CD4-positive, alpha-beta T cell (primary cell): ENCODE measurements at regions not wholly inside any gene's neighbourhood (a gene's known extent, or its start where the extent isn't known, plus 50 kb on each side); places are given as distances from the start of the nearest gene placed in this dataset.

Source experiments
- ATAC-seq: fragments of 200-7000 bp; cut with Tn5 transposase; one replicate; pipeline ENCODE4 v1.10.0; 2022; ENCODE audit warnings: mild to moderate bottlenecking; ENCODE audit not compliant: poor library complexity
- CTCF ChIA-PET: fragments of 350-600 bp; sonication (Branson Sonifier 250); formaldehyde crosslinking; loops from one replicate; lab custom pipeline; 2021; ENCODE audit warnings: antibody characterized with exemption, inconsistent platforms; lab: Charles Lee
- POLR2A ChIA-PET: fragments of 350-600 bp; sonication (Branson Sonifier 250); formaldehyde crosslinking; loops from one replicate; lab custom pipeline; 2021; ENCODE audit warnings: antibody characterized with exemption, inconsistent platforms; lab: Charles Lee
- DNase-seq, 14 experiments: peaks; one replicate each; pipeline ENCODE4 v3.0.0-alpha.2; 2013 to 2020; ENCODE audit warnings: mixed read lengths in 2 of 14
- H3K27ac ChIP-seq, 2 donors: one replicate each; pipeline versions ENCODE4 v1.5.1 to v1.7.0; 2013; ENCODE audit warnings: low read length in 2 of 2, low read depth in 1 of 2, mild to moderate bottlenecking in 1 of 2
- H3K27me3 ChIP-seq, 2 experiments: 1 replicate in 1 of 2; 2 replicates in 1 of 2; pipeline versions ENCODE4 v1.6.1 to v1.7.0; 2013; ENCODE audit warnings: low read length in 2 of 2, control low read depth in 1 of 2, mild to moderate bottlenecking in 1 of 2, moderate library complexity in 1 of 2; ENCODE audit not compliant: insufficient read depth in 2 of 2, control insufficient read depth in 1 of 2
- H3K36me3 ChIP-seq: one replicate; pipeline ENCODE4 v1.6.1; 2013; ENCODE audit warnings: low read length, control low read depth; ENCODE audit not compliant: insufficient read depth
- H3K4me1 ChIP-seq: one replicate; pipeline ENCODE4 v1.6.1; 2013; ENCODE audit warnings: low read length, control low read depth; ENCODE audit not compliant: insufficient read depth
- H3K4me3 ChIP-seq: one replicate; pipeline ENCODE4 v1.5.1; 2013; ENCODE audit warnings: mild to moderate bottlenecking, low read length, moderate library complexity
- H3K9me3 ChIP-seq, 2 experiments: 1 replicate in 1 of 2; 2 replicates in 1 of 2; pipeline versions ENCODE4 v1.6.1 to v1.7.0; 2013; ENCODE audit warnings: low read length in 2 of 2, mild to moderate bottlenecking in 2 of 2, control low read depth in 1 of 2, moderate library complexity in 1 of 2; ENCODE audit not compliant: control insufficient read depth in 1 of 2, insufficient read depth in 1 of 2
- H3K27ac Mint-ChIP-seq: one replicate; pipeline ENCODE4 v1.8.0; 2020; ENCODE audit warnings: mixed read lengths
- H3K27me3 Mint-ChIP-seq: one replicate; pipeline ENCODE4 v1.8.0; 2021; ENCODE audit warnings: mixed read lengths
- H3K36me3 Mint-ChIP-seq: one replicate; pipeline ENCODE4 v1.8.0; 2021; ENCODE audit warnings: low read depth, mixed read lengths
- H3K4me1 Mint-ChIP-seq: one replicate; pipeline ENCODE4 v1.8.0; 2021; ENCODE audit warnings: low read depth, mixed read lengths
- H3K4me3 Mint-ChIP-seq: one replicate; pipeline ENCODE4 v1.8.0; 2020; ENCODE audit warnings: mild to moderate bottlenecking, mixed read lengths
- H3K9me3 Mint-ChIP-seq: one replicate; pipeline ENCODE4 v1.8.0; 2020; ENCODE audit warnings: mixed read lengths
- intact Hi-C, 2 experiments: fragments of 100-400 bp; cut with DNase I in 1 of 2; cut with micrococcal nuclease in 1 of 2; formaldehyde crosslinking; loops; one replicate each; pipeline versions ENCODE4 v1.15.1 to v1.9.0; 2023 to 2025; cut with DNase I, micrococcal nuclease
- TF ChIP-seq, protein P1 (sequence below): fragments of 200-600 bp; IDR thresholded peaks from one replicate; pipeline ENCODE4 v1.8.0; 2022; ENCODE audit warnings: antibody characterized with exemption, mild to moderate bottlenecking

DNA sequence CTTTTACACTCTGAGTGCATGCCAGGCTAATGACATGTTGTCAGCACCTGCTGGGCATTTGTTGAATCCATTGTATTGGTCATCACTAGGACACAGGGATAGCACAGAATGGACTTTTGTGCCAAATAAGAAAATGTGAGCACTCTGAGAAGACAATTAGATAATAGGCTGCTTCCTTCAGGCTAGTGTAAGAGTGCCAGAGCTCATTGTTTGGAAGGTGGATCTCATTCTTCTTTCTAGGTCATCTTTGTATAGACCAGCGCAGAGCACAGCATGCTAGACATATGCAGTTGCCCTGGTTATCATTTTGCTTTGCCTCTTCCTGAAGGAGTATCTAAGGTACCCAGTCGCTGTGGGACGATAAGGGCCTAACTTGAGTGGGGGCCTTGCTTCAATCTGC lies 493.4 kb upstream of the COX7C start:
- intact Hi-C loops: no loop called here
- DNase-seq: no peak
- Histone ChIP-seq H3K9me3 (no peaks in the 10 kb centered on the region), H3K4me3 (no peak overlapping the region), H3K4me1 (no peaks in the 10 kb centered on the region), H3K27me3 (no peaks in the 10 kb centered on the region), H3K27ac (no peak overlapping the region), H3K36me3 (no peaks in the 10 kb centered on the region)
- POLR2A ChIA-PET: no interaction called here
- Mint-ChIP-seq H3K9me3 (no peaks in the 10 kb centered on the region), H3K4me1 (no peaks in the 10 kb centered on the region), H3K36me3 (no peaks in the 10 kb centered on the region), H3K4me3 (no peak overlapping the region), H3K27me3 (no peaks in the 10 kb centered on the region), H3K27ac (no peak overlapping the region)
- ATAC-seq: no peak
- CTCF ChIA-PET: no interaction called here
- TF ChIP-seq, protein P1, sequence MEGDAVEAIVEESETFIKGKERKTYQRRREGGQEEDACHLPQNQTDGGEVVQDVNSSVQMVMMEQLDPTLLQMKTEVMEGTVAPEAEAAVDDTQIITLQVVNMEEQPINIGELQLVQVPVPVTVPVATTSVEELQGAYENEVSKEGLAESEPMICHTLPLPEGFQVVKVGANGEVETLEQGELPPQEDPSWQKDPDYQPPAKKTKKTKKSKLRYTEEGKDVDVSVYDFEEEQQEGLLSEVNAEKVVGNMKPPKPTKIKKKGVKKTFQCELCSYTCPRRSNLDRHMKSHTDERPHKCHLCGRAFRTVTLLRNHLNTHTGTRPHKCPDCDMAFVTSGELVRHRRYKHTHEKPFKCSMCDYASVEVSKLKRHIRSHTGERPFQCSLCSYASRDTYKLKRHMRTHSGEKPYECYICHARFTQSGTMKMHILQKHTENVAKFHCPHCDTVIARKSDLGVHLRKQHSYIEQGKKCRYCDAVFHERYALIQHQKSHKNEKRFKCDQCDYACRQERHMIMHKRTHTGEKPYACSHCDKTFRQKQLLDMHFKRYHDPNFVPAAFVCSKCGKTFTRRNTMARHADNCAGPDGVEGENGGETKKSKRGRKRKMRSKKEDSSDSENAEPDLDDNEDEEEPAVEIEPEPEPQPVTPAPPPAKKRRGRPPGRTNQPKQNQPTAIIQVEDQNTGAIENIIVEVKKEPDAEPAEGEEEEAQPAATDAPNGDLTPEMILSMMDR: no peak

DNA sequence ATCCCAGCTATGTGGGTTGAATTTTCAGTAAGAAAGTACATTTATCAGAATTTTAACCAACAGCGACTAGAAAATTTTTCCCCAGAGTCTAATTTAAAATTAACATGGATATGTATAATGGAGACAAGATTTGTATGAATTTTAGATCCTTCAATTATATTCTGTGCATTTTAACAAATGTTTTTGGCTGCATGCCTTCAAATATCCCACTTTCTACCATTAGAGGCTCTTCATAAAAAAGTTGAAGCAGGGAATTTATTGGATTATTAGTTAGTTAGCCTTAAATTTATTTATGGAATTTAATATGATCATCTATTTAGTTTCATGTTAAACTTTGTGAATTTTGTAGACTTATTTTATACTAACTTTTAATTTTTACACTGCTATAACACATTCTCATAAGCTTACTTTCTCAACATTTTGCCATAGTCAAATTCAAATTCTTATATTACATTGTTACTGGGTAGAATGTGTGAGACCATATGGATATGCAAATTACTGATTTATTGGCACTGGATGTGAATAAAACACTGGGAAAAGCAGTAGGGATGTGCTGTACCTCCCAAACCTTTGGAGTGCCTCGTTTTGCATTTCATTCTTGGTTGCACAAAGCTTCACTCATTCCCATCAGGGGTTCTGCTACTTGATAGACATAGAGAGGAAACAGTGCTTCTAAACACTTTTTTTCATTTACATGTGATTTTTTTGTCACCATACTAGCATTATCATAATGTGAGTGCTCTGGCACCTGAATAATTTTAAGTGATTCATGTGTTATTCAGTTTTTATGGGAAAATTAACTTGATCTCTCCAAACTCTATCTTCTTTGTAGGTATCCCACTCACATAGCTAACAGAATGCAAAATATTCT lies 491.8 kb upstream of the COX7C start:
- ATAC-seq (no peak), DNase-seq (no peak)
- POLR2A ChIA-PET: interaction anchor here (0.7 kb wide), 1 partner anchor 963 kb away, joined by 3 read pairs; no protein-coding TSS in a partner anchor
- Histone ChIP-seq H3K4me3 (no peak overlapping the region), H3K36me3 (no peaks in the 10 kb centered on the region), H3K27me3 (no peaks in the 10 kb centered on the region), H3K4me1 (no peaks in the 10 kb centered on the region), H3K27ac (no peak overlapping the region), H3K9me3 (no peaks in the 10 kb centered on the region)
- CTCF ChIA-PET: no interaction called here
- H3K36me3 Mint-ChIP-seq: no peaks in the 10 kb centered on the region
- no peak overlapping the region for H3K27ac Mint-ChIP-seq
- no peaks in the 10 kb centered on the region for H3K9me3 Mint-ChIP-seq
- no peak overlapping the region for H3K4me3 Mint-ChIP-seq
- intact Hi-C loops: no loop called here
- TF ChIP-seq, protein P1: no peak
- H3K27me3 Mint-ChIP-seq: no peaks in the 10 kb centered on the region
- no peaks in the 10 kb centered on the region for H3K4me1 Mint-ChIP-seq

DNA sequence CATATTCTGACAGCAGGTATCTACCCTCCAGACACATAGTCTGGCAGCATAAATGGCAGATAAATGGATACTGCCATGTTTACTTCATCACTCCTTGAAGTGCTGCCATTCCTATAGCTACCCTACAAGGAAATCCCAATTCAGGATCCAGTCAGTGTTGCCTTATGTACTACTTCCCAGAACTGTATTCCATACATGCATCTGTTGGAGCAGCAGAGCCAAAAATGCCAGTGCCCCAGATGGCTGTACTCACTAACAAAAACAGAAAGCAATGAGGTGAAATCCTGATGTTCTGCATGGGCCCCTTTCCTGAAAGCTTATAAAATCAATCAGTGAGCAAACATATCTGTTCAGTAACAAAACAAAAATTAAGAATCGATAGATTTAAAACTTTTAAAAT lies 490.0 kb upstream of the COX7C start:
- TF ChIP-seq, protein P1: no peak
- ATAC-seq (no peak), DNase-seq (no peak)
- H3K4me3 ChIP-seq: no peak overlapping the region
- Mint-ChIP-seq H3K4me1 (no peaks in the 10 kb centered on the region), H3K4me3 (no peak overlapping the region), H3K36me3 (no peaks in the 10 kb centered on the region), H3K27me3 (no peaks in the 10 kb centered on the region), H3K9me3 (no peaks in the 10 kb centered on the region), H3K27ac (no peak overlapping the region)
- no peaks in the 10 kb centered on the region for H3K9me3 ChIP-seq
- ChIA-PET POLR2A (no interaction called here), CTCF (no interaction called here)
- H3K36me3 ChIP-seq: no peaks in the 10 kb centered on the region
- intact Hi-C loops: no loop called here
- no peak overlapping the region for H3K27ac ChIP-seq
- no peaks in the 10 kb centered on the region for H3K27me3 ChIP-seq
- H3K4me1 ChIP-seq: no peaks in the 10 kb centered on the region
